Activated T-helper 2 cell treated with anti-CD3 and anti-CD28 coated beads, Interferon-gamma antibody, Interleukin-2, Interleukin-4, amounts not matched to agents 10 μg/mL and 5 μg/mL and 100 μg/mL, durations not matched to agents 14 hours and 24 hours and 36 hours (primary cell): ENCODE measurements at regions not wholly inside any gene's neighbourhood (a gene's known extent, or its start where the extent isn't known, plus 50 kb on each side); places are given as distances from the start of the nearest gene placed in this dataset.

Experiments
- DNase-seq: peaks from one replicate; pipeline ENCODE4 v3.0.0; 2021; ENCODE audit warnings: low spot score
- H3K27ac Mint-ChIP-seq: one replicate; pipeline ENCODE4 v1.8.0; 2021; ENCODE audit warnings: mixed read lengths
- H3K27me3 Mint-ChIP-seq: one replicate; pipeline ENCODE4 v1.8.0; 2021; ENCODE audit warnings: low read depth, mixed read lengths
- H3K36me3 Mint-ChIP-seq: one replicate; pipeline ENCODE4 v1.8.0; 2021; ENCODE audit warnings: low read depth, mixed read lengths
- H3K4me1 Mint-ChIP-seq: one replicate; pipeline ENCODE4 v1.8.0; 2021; ENCODE audit warnings: low read depth, mixed read lengths
- H3K4me3 Mint-ChIP-seq: one replicate; pipeline ENCODE4 v1.8.0; 2021; ENCODE audit warnings: low read depth, mild to moderate bottlenecking, moderate library complexity, mixed read lengths
- H3K9me3 Mint-ChIP-seq: one replicate; pipeline ENCODE4 v1.8.0; 2021; ENCODE audit warnings: mixed read lengths
- intact Hi-C: fragments of 100-400 bp; cut with micrococcal nuclease; formaldehyde crosslinking; loops from one replicate; pipeline ENCODE4 v1.15.1; 2023

- Mint-ChIP-seq H3K36me3 (no peaks in the 10 kb centered on the region), H3K4me1 (no peaks in the 10 kb centered on the region), H3K4me3 (no peak overlapping the region), H3K9me3 (no peaks in the 10 kb centered on the region), H3K27me3 (no peaks in the 10 kb centered on the region), H3K27ac (no peak overlapping the region)
- DNase-seq: no peak
- intact Hi-C loops: no loop called here
Measured at GRCh38 chr10:64010711-64011110, 489.5 kb downstream of the REEP3 start.

GRCh38 chr10:64011912-64012714 is 490.9 kb downstream of the REEP3 start:
- no peaks in the 10 kb centered on the region for H3K36me3 Mint-ChIP-seq

DNA sequence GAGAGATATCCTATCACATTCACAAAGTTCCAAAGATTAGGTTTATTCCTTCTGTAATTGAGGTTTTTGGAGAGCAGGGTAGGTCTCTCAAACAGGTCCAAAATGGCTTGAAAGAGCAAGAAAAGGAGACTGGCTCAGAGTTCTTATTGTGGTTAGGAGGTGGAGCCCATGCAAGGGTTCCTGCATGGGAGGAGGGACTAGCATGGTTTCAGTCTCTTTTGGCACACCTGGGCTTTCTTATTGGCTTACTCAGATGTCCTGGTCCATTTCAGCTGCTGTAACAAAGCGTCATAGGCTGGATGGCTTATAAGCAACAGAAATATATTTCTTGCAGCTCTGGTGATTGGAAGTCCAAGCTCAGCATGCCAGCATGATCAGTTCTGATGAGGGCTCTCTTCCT is 493.1 kb downstream of the REEP3 start:
- Mint-ChIP-seq H3K4me3 (no peak overlapping the region), H3K9me3 (no peaks in the 10 kb centered on the region), H3K4me1 (no peaks in the 10 kb centered on the region), H3K36me3 (no peaks in the 10 kb centered on the region), H3K27ac (no peak overlapping the region), H3K27me3 (no peaks in the 10 kb centered on the region)
- DNase-seq: no peak
- intact Hi-C loops: no loop called here

More at GRCh38 chr10:64011912-64012714, 490.9 kb downstream of the REEP3 start:
- Mint-ChIP-seq H3K27me3 (no peaks in the 10 kb centered on the region), H3K9me3 (no peaks in the 10 kb centered on the region), H3K27ac (no peak overlapping the region), H3K4me3 (no peak overlapping the region), H3K4me1 (no peaks in the 10 kb centered on the region)
- DNase-seq: no peak
- intact Hi-C loops: no loop called here

DNA sequence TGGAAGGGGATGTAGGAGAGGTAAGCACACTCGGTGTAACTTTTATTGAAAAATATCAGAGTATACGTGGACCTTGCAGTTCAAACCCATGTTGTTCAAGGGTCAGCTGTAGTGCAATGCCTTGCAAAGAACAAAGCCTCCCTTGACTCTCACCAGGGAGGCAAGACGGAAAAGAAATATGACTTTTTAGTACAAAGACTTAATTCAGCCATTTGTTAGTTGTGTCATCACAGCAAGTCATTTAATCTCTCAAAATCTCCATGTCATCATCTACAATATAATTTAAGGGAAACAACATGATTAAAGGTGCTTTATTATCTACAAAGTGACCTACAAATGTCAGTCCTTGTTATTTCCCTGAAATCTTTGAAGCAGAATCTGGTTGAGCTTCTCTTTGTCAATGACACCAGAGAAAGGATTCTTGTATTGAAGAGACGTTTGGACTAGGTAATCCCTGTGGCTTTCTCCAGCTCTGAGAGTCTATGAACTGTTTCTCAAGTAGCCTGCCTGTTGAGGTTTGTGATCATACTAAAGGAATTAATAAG is 502.8 kb downstream of the REEP3 start:
- Mint-ChIP-seq H3K9me3 (peaks cover 3% of the 10 kb centered on the region), H3K4me1 (no peaks in the 10 kb centered on the region), H3K36me3 (no peaks in the 10 kb centered on the region), H3K27me3 (no peaks in the 10 kb centered on the region), H3K27ac (no peak overlapping the region), H3K4me3 (no peak overlapping the region)
- no peak for DNase-seq
- intact Hi-C loops: no loop called here

GRCh38 chr10:64033711-64034110 is 512.5 kb downstream of the REEP3 start:
- Mint-ChIP-seq H3K4me1 (no peaks in the 10 kb centered on the region), H3K4me3 (no peak overlapping the region), H3K27me3 (no peaks in the 10 kb centered on the region), H3K27ac (no peak overlapping the region), H3K36me3 (no peaks in the 10 kb centered on the region), H3K9me3 (no peaks in the 10 kb centered on the region)
- DNase-seq: no peak
- intact Hi-C loops: no loop called here

DNA sequence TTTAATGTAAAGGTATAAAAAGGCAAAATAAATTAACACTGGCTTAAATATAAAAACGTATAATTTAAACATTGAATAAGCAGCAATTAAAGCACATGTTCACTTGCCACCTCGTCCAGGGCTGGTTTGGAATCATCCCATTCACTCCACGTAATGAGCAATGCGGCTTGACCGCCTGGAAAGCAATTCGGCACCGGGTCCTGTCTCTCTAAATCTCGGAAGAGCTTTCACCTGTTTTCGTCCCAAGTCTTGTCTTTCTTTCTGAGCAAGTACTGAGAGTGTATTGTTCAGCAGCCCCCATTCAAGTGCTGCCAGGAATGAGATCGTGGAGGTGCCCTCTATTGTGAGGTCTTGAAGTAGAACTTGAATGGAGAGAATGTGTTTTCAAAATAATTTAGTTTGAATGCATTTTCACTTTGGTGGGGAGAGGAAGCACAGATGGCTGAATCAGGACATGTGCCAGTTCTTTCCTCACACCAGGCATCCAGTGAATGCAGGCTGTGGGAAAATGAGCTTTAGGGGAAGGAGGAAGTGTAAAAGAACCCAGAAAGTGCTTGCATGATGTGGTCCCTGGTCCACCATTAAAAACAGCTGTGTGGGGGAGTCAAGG is 515.2 kb downstream of the REEP3 start:
- intact Hi-C loops: no loop called here
- Mint-ChIP-seq H3K36me3 (no peaks in the 10 kb centered on the region), H3K4me3 (no peak overlapping the region), H3K9me3 (no peaks in the 10 kb centered on the region), H3K27ac (no peak overlapping the region), H3K4me1 (peaks cover 4% of the 10 kb centered on the region), H3K27me3 (no peaks in the 10 kb centered on the region)
- no peak for DNase-seq

GRCh38 chr10:64037071-64037661 is 516.0 kb downstream of the REEP3 start:
- no peak for DNase-seq
- H3K4me1 Mint-ChIP-seq: peaks cover 4% of the 10 kb centered on the region
- no peak overlapping the region for H3K27ac Mint-ChIP-seq
- no peaks in the 10 kb centered on the region for H3K27me3 Mint-ChIP-seq
- intact Hi-C loops: no loop called here
- no peaks in the 10 kb centered on the region for H3K36me3 Mint-ChIP-seq
- no peaks in the 10 kb centered on the region for H3K9me3 Mint-ChIP-seq
- no peak overlapping the region for H3K4me3 Mint-ChIP-seq

DNA sequence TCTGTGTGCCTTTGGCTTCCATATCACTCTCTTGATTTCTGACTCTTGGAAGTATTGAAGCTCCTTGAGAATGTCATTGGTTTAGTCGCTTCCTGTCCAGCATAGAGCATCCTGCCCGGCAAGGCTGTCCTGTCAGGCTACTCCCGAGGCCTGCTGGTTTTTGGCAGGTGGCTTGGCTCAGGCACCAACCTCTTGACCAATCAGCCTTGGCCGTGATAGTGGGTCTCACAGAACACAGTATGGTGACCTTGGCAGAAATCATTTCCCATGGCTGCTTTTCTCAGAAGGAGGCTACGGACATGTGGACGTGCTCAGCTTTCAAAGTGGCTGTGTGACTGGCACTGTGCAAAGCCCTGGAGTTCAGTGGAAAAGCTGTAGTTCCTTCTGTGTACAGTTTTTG is 516.9 kb downstream of the REEP3 start:
- no peaks in the 10 kb centered on the region for H3K36me3 Mint-ChIP-seq
- no peak for DNase-seq
- intact Hi-C loops: no loop called here
- H3K9me3 Mint-ChIP-seq: no peaks in the 10 kb centered on the region
- peaks cover 4% of the 10 kb centered on the region for H3K4me1 Mint-ChIP-seq
- H3K27ac Mint-ChIP-seq: no peak overlapping the region
- no peak overlapping the region for H3K4me3 Mint-ChIP-seq
- H3K27me3 Mint-ChIP-seq: no peaks in the 10 kb centered on the region

- Mint-ChIP-seq H3K4me1 (peaks cover 4% of the 10 kb centered on the region), H3K36me3 (no peaks in the 10 kb centered on the region), H3K9me3 (no peaks in the 10 kb centered on the region), H3K27ac (no peak overlapping the region), H3K4me3 (no peak overlapping the region), H3K27me3 (no peaks in the 10 kb centered on the region)
- intact Hi-C loops: no loop called here
- no peak for DNase-seq
Measured at GRCh38 chr10:64039198-64039597, 518.0 kb downstream of the REEP3 start.

DNA sequence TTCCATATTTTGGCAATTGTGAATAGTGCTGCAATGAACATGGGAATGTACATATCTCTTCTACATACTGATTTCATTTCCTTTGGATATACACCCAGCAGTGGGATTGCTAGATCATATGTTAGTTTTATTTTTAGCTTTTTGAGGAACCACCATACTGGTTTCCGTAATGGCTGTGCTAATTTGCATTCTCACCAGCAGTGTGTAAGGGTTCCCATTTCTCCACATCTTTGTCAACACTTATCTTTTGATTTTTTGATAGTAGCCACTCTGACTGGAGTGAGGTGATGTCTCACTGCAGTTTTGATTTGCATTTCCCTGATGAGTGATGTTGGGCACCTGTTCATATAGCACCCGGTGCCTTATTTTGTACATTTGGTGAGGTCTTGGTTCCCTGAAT is 519.6 kb downstream of the REEP3 start:
- H3K4me3 Mint-ChIP-seq: no peak overlapping the region
- no peak for DNase-seq

DNA sequence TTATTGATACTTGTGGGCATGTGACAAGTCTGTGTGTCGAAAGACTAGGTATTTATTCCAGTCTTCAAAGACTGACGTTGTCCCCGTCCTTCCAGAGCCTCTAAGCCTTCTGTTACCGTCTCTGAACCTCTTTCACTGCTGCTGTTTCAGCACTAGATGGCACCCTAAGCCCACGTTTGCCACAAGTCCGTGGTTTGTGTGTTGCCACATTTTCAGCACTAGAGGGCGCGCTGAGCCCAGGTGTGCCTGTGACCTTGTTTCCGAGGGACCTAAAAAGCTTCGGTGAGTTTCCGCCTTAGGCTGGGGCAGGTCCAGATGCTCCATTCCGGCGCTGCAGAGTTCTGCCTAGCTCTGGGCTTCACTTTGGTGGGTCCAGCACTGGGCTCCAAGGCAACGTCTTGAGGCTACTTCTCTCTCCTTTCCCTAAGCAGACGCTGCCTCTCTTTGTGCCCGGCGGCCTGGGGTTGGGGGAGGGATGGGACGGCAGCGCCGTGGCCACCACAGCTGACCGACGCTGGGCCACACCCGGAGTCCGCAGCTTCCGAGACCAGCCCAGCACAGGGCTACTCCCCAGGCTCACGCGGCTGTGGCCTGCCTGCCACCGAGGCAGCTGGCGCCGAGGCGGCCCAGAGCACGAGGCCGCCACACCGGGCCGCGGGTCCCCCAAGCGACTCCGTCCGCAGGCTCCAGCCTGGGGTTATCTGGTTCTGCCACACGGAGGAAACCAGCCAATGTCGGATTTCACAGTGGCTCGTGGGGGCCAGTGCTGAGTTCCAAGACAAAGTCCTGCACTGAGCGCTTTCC is 520.2 kb downstream of the REEP3 start:
- peak overlapping the region; percentile 35 for H3K4me3 Mint-ChIP-seq
- no peaks in the 10 kb centered on the region for H3K27me3 Mint-ChIP-seq
- peak; percentile 76 for DNase-seq
- H3K4me1 Mint-ChIP-seq: peaks cover 4% of the 10 kb centered on the region
- H3K36me3 Mint-ChIP-seq: no peaks in the 10 kb centered on the region
- no peak overlapping the region for H3K27ac Mint-ChIP-seq
- no peaks in the 10 kb centered on the region for H3K9me3 Mint-ChIP-seq
- intact Hi-C loops: no loop called here

More for the DNA sequence above, 519.6 kb downstream of the REEP3 start:
- Mint-ChIP-seq H3K4me1 (peaks cover 4% of the 10 kb centered on the region), H3K36me3 (no peaks in the 10 kb centered on the region), H3K27me3 (no peaks in the 10 kb centered on the region), H3K27ac (no peak overlapping the region), H3K9me3 (no peaks in the 10 kb centered on the region)
- intact Hi-C loops: no loop called here

DNA sequence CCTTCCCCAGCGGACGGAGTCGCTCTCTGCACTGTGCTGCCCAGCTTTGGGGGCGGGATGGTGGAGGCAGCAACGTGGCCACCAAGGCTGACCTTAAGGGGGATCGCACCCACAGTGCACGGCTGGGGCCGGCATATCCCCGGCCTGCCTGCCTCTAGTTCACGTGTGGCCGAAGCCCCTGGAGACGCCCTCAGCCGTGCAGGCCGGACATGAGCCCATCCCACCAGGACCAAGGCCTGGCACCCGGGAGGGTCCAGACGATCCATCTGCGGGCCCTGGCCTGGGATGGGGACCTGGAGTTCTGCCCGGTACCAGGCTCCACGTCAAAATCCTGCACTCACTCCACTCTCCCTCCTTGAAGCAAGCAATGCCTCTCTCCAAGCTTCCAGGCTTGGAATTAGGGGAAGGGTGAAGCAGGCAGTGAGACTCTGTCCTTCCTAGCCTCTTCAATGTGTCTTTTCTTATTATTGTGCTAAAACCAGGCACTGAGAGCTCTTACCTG is 520.8 kb downstream of the REEP3 start:
- intact Hi-C loops: no loop called here

More for the DNA sequence above, 520.8 kb downstream of the REEP3 start:
- Mint-ChIP-seq H3K27ac (no peak overlapping the region), H3K4me3 (no peak overlapping the region), H3K9me3 (no peaks in the 10 kb centered on the region), H3K27me3 (no peaks in the 10 kb centered on the region), H3K4me1 (peaks cover 4% of the 10 kb centered on the region), H3K36me3 (no peaks in the 10 kb centered on the region)
- no peak for DNase-seq
